ENCODE measurements at regions not wholly inside any gene's neighbourhood (a gene's known extent, or its start where the extent isn't known, plus 50 kb on each side); places are given as distances from the start of the nearest gene placed in this dataset.

GRCh38 chr16:55002419-55002818 is 71.8 kb downstream of the IRX5 start:
- H3K9me3 ChIP-seq (ENCODE audit: low read depth, low read length), result no peaks in the 10 kb centered on the region
- H4K20me1 ChIP-seq (ENCODE audit: insufficient read depth, low read length), result no peaks in the 10 kb centered on the region
- DNase-seq (ENCODE audit: insufficient read length, low spot score, missing footprints), result no peak
- no peak for TF ChIP-seq CTCF (IDR thresholded peaks at IDR 0.05; ENCODE audit: extremely low read depth, low read depth, low read length)
- peaks cover 4% of the 10 kb centered on the region for H3K27me3 ChIP-seq (ENCODE audit: insufficient read depth, low read length)
- H3K4me1 ChIP-seq (ENCODE audit: insufficient read depth, low read length), result peaks cover 27% of the 10 kb centered on the region
- no peak overlapping the region for H2AFZ ChIP-seq (ENCODE audit: low read length)
- H3K79me2 ChIP-seq (ENCODE audit: insufficient read depth, low read length), result no peaks in the 10 kb centered on the region
- H3K36me3 ChIP-seq (ENCODE audit: insufficient read depth, low read length), result no peaks in the 10 kb centered on the region
- peak overlapping the region; percentile 44 for H3K4me2 ChIP-seq (ENCODE audit: insufficient read depth, low read length)
- H3K4me3 ChIP-seq (ENCODE audit: insufficient read depth, low read length), result no peak overlapping the region
- peak overlapping the region; percentile 19 for H3K27ac ChIP-seq (ENCODE audit: low read depth, low read length)

GRCh38 chr16:55003306-55003705 is 72.6 kb downstream of the IRX5 start:
- no peak for TF ChIP-seq CTCF (IDR thresholded peaks at IDR 0.05; ENCODE audit: extremely low read depth, low read depth, low read length)
- no peaks in the 10 kb centered on the region for H3K9me3 ChIP-seq (ENCODE audit: low read depth, low read length)
- no peak overlapping the region for H2AFZ ChIP-seq (ENCODE audit: low read length)
- no peaks in the 10 kb centered on the region for H4K20me1 ChIP-seq (ENCODE audit: insufficient read depth, low read length)
- no peak overlapping the region for H3K4me2 ChIP-seq (ENCODE audit: insufficient read depth, low read length)
- H3K27me3 ChIP-seq (ENCODE audit: insufficient read depth, low read length), result peaks cover 4% of the 10 kb centered on the region
- H3K27ac ChIP-seq (ENCODE audit: low read depth, low read length), result no peak overlapping the region
- H3K4me1 ChIP-seq (ENCODE audit: insufficient read depth, low read length), result peaks cover 27% of the 10 kb centered on the region
- no peak for DNase-seq (ENCODE audit: insufficient read length, low spot score, missing footprints)
- no peaks in the 10 kb centered on the region for H3K79me2 ChIP-seq (ENCODE audit: insufficient read depth, low read length)
- no peak overlapping the region for H3K4me3 ChIP-seq (ENCODE audit: insufficient read depth, low read length)
- no peaks in the 10 kb centered on the region for H3K36me3 ChIP-seq (ENCODE audit: insufficient read depth, low read length)

- DNase-seq (ENCODE audit: insufficient read length, low spot score, missing footprints), result no peak
- no peak for TF ChIP-seq CTCF (IDR thresholded peaks at IDR 0.05; ENCODE audit: extremely low read depth, low read depth, low read length)
- no peak overlapping the region for H3K4me3 ChIP-seq (ENCODE audit: insufficient read depth, low read length)
- H3K79me2 ChIP-seq (ENCODE audit: insufficient read depth, low read length), result no peaks in the 10 kb centered on the region
- no peaks in the 10 kb centered on the region for H3K9me3 ChIP-seq (ENCODE audit: low read depth, low read length)
- H2AFZ ChIP-seq (ENCODE audit: low read length), result no peak overlapping the region
- peaks cover 4% of the 10 kb centered on the region for H3K27me3 ChIP-seq (ENCODE audit: insufficient read depth, low read length)
- no peak overlapping the region for H3K4me2 ChIP-seq (ENCODE audit: insufficient read depth, low read length)
- H3K4me1 ChIP-seq (ENCODE audit: insufficient read depth, low read length), result peaks cover 27% of the 10 kb centered on the region
- no peak overlapping the region for H3K27ac ChIP-seq (ENCODE audit: low read depth, low read length)
- no peaks in the 10 kb centered on the region for H4K20me1 ChIP-seq (ENCODE audit: insufficient read depth, low read length)
- no peaks in the 10 kb centered on the region for H3K36me3 ChIP-seq (ENCODE audit: insufficient read depth, low read length)
Measured at GRCh38 chr16:55003916-55004315, 73.3 kb downstream of the IRX5 start.

- Histone ChIP-seq H3K27me3 (ENCODE audit: insufficient read depth, low read length) (peaks cover 4% of the 10 kb centered on the region), H3K36me3 (ENCODE audit: insufficient read depth, low read length) (no peaks in the 10 kb centered on the region), H4K20me1 (ENCODE audit: insufficient read depth, low read length) (no peaks in the 10 kb centered on the region), H3K27ac (ENCODE audit: low read depth, low read length) (no peak overlapping the region), H3K4me1 (ENCODE audit: insufficient read depth, low read length) (peaks cover 2% of the 10 kb centered on the region), H2AFZ (ENCODE audit: low read length) (no peak overlapping the region), H3K4me2 (ENCODE audit: insufficient read depth, low read length) (no peak overlapping the region), H3K9me3 (ENCODE audit: low read depth, low read length) (no peaks in the 10 kb centered on the region), H3K4me3 (ENCODE audit: insufficient read depth, low read length) (no peak overlapping the region), H3K79me2 (ENCODE audit: insufficient read depth, low read length) (no peaks in the 10 kb centered on the region)
- TF ChIP-seq CTCF (IDR thresholded peaks at IDR 0.05; ENCODE audit: extremely low read depth, low read depth, low read length), result no peak
- DNase-seq (ENCODE audit: insufficient read length, low spot score, missing footprints), result no peak
Measured at GRCh38 chr16:55007504-55007903, 76.8 kb downstream of the IRX5 start.
